Upper lobe of left lung (tissue), 4 donors: ENCODE measurements at regions not wholly inside any gene's neighbourhood (a gene's known extent, or its start where the extent isn't known, plus 50 kb on each side); places are given as distances from the start of the nearest gene placed in this dataset.

Source experiments
- POLR2A ChIP-seq, 4 donors: fragments of 450-650 bp; IDR thresholded peaks; one replicate each; pipeline ENCODE4 v1.5.1; 2016 to 2017; ENCODE audit warnings: antibody characterized with exemption in 4 of 4, mild to moderate bottlenecking in 2 of 4
- TF ChIP-seq, protein P1 (sequence below), 6 experiments: fragments of 450-650 bp in 4 of 6; fragments of 200-600 bp in 2 of 6; sonication (generic) in 2 of 6; IDR thresholded peaks; one replicate each; pipeline ENCODE4 v1.5.1; 2016 to 2019; ENCODE audit warnings: antibody characterized with exemption in 6 of 6

DNA sequence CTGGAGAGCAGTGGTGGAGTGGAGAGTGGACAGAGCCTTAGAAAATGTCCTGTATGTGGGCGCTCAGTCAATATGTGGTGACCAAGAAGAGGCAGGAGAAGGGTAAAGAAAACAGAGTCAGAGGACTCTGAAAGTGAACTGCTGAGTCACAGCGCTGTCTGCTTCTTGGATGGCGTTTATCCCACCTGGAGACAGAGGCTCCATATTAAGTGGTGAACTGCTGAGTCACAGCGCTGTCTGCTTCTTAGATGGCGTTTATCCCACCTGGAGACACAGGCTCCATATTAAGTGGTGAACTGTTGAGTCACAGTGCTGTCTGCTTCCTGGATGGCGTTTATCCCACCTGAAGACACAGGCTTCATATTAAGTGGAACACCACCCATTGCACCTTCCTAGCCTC is 119.3 kb upstream of the RALGAPA2 start:
- TF ChIP-seq, protein P1, sequence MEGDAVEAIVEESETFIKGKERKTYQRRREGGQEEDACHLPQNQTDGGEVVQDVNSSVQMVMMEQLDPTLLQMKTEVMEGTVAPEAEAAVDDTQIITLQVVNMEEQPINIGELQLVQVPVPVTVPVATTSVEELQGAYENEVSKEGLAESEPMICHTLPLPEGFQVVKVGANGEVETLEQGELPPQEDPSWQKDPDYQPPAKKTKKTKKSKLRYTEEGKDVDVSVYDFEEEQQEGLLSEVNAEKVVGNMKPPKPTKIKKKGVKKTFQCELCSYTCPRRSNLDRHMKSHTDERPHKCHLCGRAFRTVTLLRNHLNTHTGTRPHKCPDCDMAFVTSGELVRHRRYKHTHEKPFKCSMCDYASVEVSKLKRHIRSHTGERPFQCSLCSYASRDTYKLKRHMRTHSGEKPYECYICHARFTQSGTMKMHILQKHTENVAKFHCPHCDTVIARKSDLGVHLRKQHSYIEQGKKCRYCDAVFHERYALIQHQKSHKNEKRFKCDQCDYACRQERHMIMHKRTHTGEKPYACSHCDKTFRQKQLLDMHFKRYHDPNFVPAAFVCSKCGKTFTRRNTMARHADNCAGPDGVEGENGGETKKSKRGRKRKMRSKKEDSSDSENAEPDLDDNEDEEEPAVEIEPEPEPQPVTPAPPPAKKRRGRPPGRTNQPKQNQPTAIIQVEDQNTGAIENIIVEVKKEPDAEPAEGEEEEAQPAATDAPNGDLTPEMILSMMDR (IDR thresholded peaks at IDR 0.05), result no peak
- no peak for TF ChIP-seq POLR2A (IDR thresholded peaks at IDR 0.05)
